Neural cell (in vitro differentiated cells): ENCODE measurements at regions not wholly inside any gene's neighbourhood (a gene's known extent, or its start where the extent isn't known, plus 50 kb on each side); places are given as distances from the start of the nearest gene placed in this dataset.

Source experiments
- EP300 ChIP-seq: fragments of 450-650 bp; conservative IDR thresholded peaks from 2 replicates; pipeline ENCODE4 v1.6.1; 2014; ENCODE audit warnings: antibody characterized with exemption, mild to moderate bottlenecking, moderate library complexity; ENCODE audit not compliant: poor library complexity, severe bottlenecking
- TF ChIP-seq, protein P1 (sequence below): fragments of 450-650 bp; IDR thresholded peaks from 2 replicates; pipeline ENCODE4 v1.5.1; 2014; ENCODE audit warnings: antibody characterized with exemption, mild to moderate bottlenecking, moderate library complexity; ENCODE audit not compliant: poor library complexity, severe bottlenecking

- TF ChIP-seq, protein P1, sequence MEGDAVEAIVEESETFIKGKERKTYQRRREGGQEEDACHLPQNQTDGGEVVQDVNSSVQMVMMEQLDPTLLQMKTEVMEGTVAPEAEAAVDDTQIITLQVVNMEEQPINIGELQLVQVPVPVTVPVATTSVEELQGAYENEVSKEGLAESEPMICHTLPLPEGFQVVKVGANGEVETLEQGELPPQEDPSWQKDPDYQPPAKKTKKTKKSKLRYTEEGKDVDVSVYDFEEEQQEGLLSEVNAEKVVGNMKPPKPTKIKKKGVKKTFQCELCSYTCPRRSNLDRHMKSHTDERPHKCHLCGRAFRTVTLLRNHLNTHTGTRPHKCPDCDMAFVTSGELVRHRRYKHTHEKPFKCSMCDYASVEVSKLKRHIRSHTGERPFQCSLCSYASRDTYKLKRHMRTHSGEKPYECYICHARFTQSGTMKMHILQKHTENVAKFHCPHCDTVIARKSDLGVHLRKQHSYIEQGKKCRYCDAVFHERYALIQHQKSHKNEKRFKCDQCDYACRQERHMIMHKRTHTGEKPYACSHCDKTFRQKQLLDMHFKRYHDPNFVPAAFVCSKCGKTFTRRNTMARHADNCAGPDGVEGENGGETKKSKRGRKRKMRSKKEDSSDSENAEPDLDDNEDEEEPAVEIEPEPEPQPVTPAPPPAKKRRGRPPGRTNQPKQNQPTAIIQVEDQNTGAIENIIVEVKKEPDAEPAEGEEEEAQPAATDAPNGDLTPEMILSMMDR = no peak
- TF ChIP-seq EP300 = no peak
Measured at GRCh38 chr2:150787353-150788093, 300.1 kb upstream of the RND3 start.
